ENCODE measurements at regions not wholly inside any gene's neighbourhood (a gene's known extent, or its start where the extent isn't known, plus 50 kb on each side); places are given as distances from the start of the nearest gene placed in this dataset.

DNA sequence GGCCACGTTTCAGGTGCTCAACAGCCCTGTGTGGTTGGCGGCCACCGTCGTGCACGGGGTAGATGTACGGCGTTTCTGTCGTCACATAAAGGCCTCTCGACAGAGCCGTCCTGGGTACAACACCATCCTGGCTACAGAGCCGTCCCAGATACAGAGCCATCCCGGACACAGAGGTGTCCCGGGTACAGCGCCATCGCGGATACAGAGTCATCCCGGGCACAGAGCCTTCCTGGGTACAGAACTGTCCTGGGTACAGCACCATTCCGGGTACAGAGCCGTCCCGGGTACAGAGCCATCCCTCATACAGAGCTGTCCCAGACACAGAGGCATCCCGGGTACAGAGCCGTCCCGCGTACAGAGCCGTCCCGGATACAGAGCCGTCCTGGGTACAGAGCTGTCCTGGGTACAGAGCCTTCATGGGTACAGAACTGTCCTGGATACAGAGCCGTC lies 222.7 kb upstream of the SOX1 start:
- Histone ChIP-seq H3K9me3 (ENCODE audit: insufficient read depth, low read depth, low read length) (peaks cover 3% of the 10 kb centered on the region; the same call in 1 of the 2 replicates), H3K4me3 (ENCODE audit: low read length) (no peak overlapping the region), H3K4me1 (ENCODE audit: insufficient read depth, low read length) (peaks cover 22% of the 10 kb centered on the region), H3K9ac (ENCODE audit: low read depth, low read length) (no peak overlapping the region), H3K27me3 (ENCODE audit: insufficient read depth, low read length) (no peaks in the 10 kb centered on the region), H3K27ac (ENCODE audit: low read depth, low read length) (no peak overlapping the region), H3K36me3 (ENCODE audit: insufficient read depth, low read length) (no peaks in the 10 kb centered on the region)
- 97% methylated on average over 28 of the region's 28 CpGs for WGBS

DNA sequence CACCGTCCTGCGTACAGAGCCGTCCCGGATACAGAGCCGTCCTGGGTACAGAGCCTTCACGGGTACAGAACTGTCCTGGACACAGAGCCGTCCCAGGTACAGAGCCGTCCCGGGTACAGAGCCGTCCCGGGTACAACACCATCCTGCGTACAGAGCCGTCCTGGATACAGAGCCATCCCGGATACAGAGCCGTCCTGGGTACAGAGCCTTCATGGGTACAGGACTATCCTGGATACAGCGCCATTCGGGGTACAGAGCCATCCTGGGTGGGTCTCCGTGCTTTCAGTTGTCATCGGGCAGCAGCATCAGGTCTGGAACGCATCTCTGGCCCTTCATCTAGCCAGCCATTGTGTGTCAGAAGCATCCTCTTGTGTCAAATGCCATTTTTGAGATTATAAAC lies 222.3 kb upstream of the SOX1 start:
- Histone ChIP-seq H3K27me3 (ENCODE audit: insufficient read depth, low read length) (no peaks in the 10 kb centered on the region), H3K27ac (ENCODE audit: low read depth, low read length) (no peak overlapping the region), H3K9me3 (ENCODE audit: insufficient read depth, low read depth, low read length) (peaks cover 3% of the 10 kb centered on the region; the same call in 1 of the 2 replicates), H3K36me3 (ENCODE audit: insufficient read depth, low read length) (no peaks in the 10 kb centered on the region), H3K4me1 (ENCODE audit: insufficient read depth, low read length) (peaks cover 22% of the 10 kb centered on the region), H3K4me3 (ENCODE audit: low read length) (no peak overlapping the region), H3K9ac (ENCODE audit: low read depth, low read length) (no peak overlapping the region)
- WGBS: 95% methylated on average over 20 of the region's 20 CpGs

DNA sequence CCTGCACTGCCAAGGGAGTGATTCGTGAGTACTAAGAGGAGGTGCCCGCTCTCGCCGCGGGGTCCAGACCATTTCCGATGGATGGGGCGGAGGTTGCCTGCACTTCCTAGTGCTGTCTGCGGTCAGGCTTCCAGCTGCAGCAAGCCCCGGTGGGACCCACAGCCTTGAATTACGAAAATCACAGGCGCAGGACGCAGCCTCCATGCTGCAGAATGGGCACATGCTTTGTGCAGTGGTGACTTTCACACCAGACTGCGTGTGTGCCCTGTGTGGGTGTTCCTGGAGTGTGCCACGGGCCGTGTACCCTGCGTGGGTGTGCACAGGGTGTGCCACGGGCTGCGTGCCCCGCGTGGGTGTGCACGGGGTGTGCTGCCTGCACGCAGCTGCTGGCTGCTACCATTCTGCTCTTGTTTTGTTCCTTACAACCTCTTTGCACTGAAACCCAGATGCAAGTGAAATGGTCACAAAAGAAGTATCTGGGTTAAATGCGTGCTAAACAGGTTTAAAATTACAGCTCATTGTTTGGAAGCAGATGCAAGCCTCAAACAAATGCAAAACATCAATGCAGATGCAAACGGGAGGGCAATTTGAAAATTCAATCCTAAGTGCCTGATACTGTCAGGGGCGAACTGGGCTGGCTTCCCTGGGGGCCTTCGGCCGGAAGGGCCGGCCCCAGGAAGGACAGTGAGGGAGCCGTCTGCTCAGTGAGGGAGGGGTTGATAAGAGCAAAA lies 221.2 kb upstream of the SOX1 start:
- H3K9ac ChIP-seq (ENCODE audit: low read depth, low read length): peak overlapping the region; percentile 42; the same call in 1 of the 2 replicates
- H3K36me3 ChIP-seq (ENCODE audit: insufficient read depth, low read length): no peaks in the 10 kb centered on the region
- peak overlapping the region; percentile 31 for H3K4me3 ChIP-seq (ENCODE audit: low read length)
- peaks cover 27% of the 10 kb centered on the region for H3K4me1 ChIP-seq (ENCODE audit: insufficient read depth, low read length)
- peak overlapping the region; percentile 91 for H3K27ac ChIP-seq (ENCODE audit: low read depth, low read length)
- WGBS: 24% methylated on average over 29 of the region's 29 CpGs
- H3K27me3 ChIP-seq (ENCODE audit: insufficient read depth, low read length): no peaks in the 10 kb centered on the region
- H3K9me3 ChIP-seq (ENCODE audit: insufficient read depth, low read depth, low read length): peaks cover 3% of the 10 kb centered on the region; the same call in 1 of the 2 replicates

DNA sequence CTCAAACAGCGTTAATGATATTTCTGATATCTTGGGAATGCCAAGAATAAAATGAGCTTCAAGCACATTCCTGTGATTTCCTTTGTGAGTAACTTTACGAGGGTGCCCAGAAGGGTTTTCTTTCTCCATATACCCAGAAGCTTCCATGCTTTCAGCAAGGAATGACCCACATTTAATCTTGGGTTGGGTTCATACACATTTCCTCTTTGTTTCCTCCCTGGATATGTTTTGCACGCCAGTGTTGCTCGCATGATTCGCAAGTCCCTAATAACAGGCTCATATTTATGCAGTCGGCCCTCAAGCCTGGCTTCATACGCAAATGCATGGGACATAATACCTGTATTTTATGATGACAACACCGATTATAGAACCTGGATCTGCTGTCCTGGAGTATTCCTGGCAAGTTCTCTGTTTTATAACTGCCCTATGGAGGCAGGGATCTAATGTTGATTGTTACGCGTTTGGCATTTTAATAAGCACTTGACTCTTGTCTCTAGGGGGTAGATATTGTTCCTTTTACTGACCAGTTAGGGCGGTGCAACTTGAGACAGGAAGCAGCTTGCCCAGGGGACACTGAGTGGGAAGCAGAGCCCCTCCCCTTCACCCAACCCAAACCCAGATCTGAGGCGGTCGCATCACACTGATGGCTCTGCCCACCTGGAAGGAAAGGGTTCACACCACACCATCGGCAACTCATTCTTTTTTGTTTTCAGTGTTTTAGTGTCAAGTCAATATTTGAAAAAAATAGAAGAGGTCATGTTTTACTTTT lies 220.4 kb upstream of the SOX1 start:
- peak overlapping the region; percentile 5; the same call in 1 of the 2 replicates for H3K9ac ChIP-seq (ENCODE audit: low read depth, low read length)
- H3K4me3 ChIP-seq (ENCODE audit: low read length): peak overlapping the region; percentile 31
- H3K27me3 ChIP-seq (ENCODE audit: insufficient read depth, low read length): no peaks in the 10 kb centered on the region
- peaks cover 3% of the 10 kb centered on the region; the same call in 1 of the 2 replicates for H3K9me3 ChIP-seq (ENCODE audit: insufficient read depth, low read depth, low read length)
- H3K4me1 ChIP-seq (ENCODE audit: insufficient read depth, low read length): peaks cover 31% of the 10 kb centered on the region
- WGBS: 31% methylated on average over 12 of the region's 14 CpGs
- H3K27ac ChIP-seq (ENCODE audit: low read depth, low read length): peak overlapping the region; percentile 91; the same call in 1 of the 2 replicates
- H3K36me3 ChIP-seq (ENCODE audit: insufficient read depth, low read length): no peaks in the 10 kb centered on the region

DNA sequence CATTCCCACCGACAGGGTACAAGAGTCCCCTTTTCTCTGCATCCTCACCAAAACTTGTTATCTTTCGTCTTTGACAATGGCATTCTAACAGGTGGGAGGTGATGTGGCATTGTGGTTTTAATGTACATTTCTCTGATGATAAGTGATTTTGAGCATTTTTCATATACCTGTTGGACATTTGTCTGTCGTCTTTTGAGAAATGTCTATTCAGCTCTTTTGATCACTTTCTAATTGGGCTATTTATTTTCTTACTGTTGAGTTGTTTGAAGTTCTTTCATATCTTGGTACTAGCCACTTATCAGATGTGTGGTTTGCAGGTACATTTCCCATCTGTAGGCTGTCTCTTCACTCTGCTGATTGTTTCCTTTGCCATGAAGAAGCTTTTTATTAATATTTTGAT lies 219.0 kb upstream of the SOX1 start:
- Histone ChIP-seq H3K9me3 (ENCODE audit: insufficient read depth, low read depth, low read length) (peaks cover 3% of the 10 kb centered on the region; the same call in 1 of the 2 replicates), H3K4me3 (ENCODE audit: low read length) (no peak overlapping the region), H3K27ac (ENCODE audit: low read depth, low read length) (no peak overlapping the region), H3K27me3 (ENCODE audit: insufficient read depth, low read length) (no peaks in the 10 kb centered on the region), H3K4me1 (ENCODE audit: insufficient read depth, low read length) (peaks cover 31% of the 10 kb centered on the region), H3K9ac (ENCODE audit: low read depth, low read length) (no peak overlapping the region), H3K36me3 (ENCODE audit: insufficient read depth, low read length) (no peaks in the 10 kb centered on the region)
- 97% methylated on average over 3 of the region's 3 CpGs for WGBS

DNA sequence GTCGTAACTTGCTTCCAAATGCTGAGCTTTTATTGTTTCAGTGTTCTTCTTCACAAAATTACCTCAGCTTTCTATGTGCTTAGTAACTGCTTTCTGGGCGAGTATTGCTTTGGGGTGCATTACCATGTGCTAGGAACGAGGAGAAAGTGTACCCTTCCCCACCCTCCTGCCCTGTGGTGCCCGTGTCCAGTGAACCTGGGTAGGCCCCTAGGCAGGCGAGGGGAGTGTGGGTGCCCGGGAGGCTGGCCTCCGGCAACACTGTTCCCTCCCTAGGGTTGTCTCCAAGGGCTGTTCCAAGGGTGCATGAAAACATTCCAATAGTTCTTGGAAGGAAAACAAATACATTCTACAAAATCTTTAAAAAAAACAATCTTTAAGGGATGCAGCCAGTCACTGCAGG lies 216.5 kb upstream of the SOX1 start:
- Histone ChIP-seq H3K36me3 (ENCODE audit: insufficient read depth, low read length) (no peaks in the 10 kb centered on the region), H3K4me3 (ENCODE audit: low read length) (no peak overlapping the region), H3K27ac (ENCODE audit: low read depth, low read length) (no peak overlapping the region), H3K9ac (ENCODE audit: low read depth, low read length) (no peak overlapping the region), H3K9me3 (ENCODE audit: insufficient read depth, low read depth, low read length) (peaks cover 3% of the 10 kb centered on the region; the same call in 1 of the 2 replicates), H3K27me3 (ENCODE audit: insufficient read depth, low read length) (no peaks in the 10 kb centered on the region), H3K4me1 (ENCODE audit: insufficient read depth, low read length) (peaks cover 26% of the 10 kb centered on the region)
- WGBS: 86% methylated on average over 7 of the region's 7 CpGs

DNA sequence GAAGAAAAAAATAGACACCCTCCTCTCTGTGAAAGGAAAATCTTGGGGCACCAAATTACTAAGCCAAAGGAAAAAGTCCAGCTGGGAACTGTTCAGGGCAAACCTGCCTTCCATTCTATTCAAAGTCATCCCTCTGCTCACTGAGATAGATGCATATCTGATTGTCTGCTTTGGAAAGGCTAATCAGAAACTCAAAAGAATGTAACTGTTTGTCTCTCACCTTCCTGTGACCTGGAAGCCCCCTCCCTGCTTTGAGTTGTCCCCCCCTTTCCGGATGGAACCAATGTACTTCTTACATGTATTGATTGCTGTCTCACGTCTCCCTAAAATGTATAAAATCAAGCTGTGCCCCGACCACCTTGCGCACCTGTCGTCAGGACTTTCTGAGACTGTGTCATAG lies 216.0 kb upstream of the SOX1 start:
- Histone ChIP-seq H3K9me3 (ENCODE audit: insufficient read depth, low read depth, low read length) (peaks cover 3% of the 10 kb centered on the region; the same call in 1 of the 2 replicates), H3K4me1 (ENCODE audit: insufficient read depth, low read length) (peaks cover 21% of the 10 kb centered on the region), H3K9ac (ENCODE audit: low read depth, low read length) (no peak overlapping the region), H3K27me3 (ENCODE audit: insufficient read depth, low read length) (no peaks in the 10 kb centered on the region), H3K27ac (ENCODE audit: low read depth, low read length) (no peak overlapping the region), H3K36me3 (ENCODE audit: insufficient read depth, low read length) (no peaks in the 10 kb centered on the region), H3K4me3 (ENCODE audit: low read length) (no peak overlapping the region)
- WGBS: 74% methylated on average over 5 of the region's 5 CpGs

DNA sequence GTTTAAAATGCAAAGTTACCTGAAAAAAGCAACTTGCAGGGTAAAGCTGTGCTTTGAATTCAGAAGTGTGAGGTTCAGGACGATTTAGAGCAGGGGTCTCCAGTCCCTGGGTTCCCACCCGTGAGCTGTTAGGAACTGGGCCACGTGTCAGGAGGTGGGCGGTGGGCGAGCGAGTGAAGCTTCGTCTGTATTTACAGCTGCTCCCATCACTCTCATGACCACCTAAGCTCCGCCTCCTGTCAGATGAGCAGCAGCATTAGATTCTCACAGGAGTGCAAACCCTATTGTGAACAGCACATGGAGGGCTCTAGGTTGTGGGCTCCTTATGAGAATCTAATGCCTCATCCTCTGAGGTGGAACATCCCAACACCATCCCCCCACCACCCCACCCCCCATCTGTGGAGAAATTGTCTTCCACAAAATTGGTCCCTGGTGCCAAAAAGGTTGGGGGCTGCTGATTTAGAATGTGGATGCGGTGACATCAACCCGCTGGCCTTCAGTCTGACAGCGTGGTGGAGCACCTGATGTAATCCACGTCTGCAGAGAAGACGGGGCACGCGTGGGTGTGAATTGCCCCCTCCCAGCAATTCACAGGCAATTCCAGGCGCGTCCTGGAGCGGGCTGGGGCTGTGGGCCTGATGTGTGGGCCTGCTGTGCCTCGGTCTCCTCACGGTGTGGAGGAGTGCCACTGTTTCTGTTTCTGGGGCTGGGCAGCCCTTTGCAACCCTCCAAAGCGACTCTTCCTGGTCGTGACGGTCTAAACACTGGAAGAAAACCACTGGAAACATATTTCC lies 214.0 kb upstream of the SOX1 start:
- Histone ChIP-seq H3K9me3 (ENCODE audit: insufficient read depth, low read depth, low read length) (peaks cover 3% of the 10 kb centered on the region; the same call in 1 of the 2 replicates), H3K4me3 (ENCODE audit: low read length) (no peak overlapping the region), H3K36me3 (ENCODE audit: insufficient read depth, low read length) (no peaks in the 10 kb centered on the region), H3K27me3 (ENCODE audit: insufficient read depth, low read length) (no peaks in the 10 kb centered on the region), H3K4me1 (ENCODE audit: insufficient read depth, low read length) (peaks cover 9% of the 10 kb centered on the region; the same call in 1 of the 2 replicates), H3K27ac (ENCODE audit: low read depth, low read length) (no peak overlapping the region), H3K9ac (ENCODE audit: low read depth, low read length) (no peak overlapping the region)
- 90% methylated on average over 23 of the region's 23 CpGs for WGBS

DNA sequence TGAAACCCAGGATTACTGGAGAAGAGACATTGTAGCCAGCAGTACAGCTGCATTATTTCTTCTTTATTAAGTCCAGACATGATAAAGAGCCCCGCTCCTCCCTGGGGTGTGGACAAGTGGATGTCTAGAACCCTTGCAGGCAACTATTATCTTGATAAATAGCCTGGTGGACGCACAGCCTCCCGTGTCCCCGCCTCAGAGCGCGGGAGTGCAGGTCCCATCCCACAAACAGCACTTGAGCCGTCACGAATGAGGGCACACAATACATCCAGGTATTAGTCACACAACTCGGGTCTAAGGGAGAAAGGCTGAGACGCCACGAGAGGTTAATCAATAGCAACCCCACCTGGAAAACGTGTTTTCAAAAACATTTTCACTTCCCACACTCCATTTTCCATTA lies 213.2 kb upstream of the SOX1 start:
- no peak overlapping the region for H3K4me3 ChIP-seq (ENCODE audit: low read length)
- peaks cover 9% of the 10 kb centered on the region; the same call in 1 of the 2 replicates for H3K4me1 ChIP-seq (ENCODE audit: insufficient read depth, low read length)
- H3K27me3 ChIP-seq (ENCODE audit: insufficient read depth, low read length): no peaks in the 10 kb centered on the region
- H3K9me3 ChIP-seq (ENCODE audit: insufficient read depth, low read depth, low read length): no peaks in the 10 kb centered on the region
- H3K27ac ChIP-seq (ENCODE audit: low read depth, low read length): no peak overlapping the region
- no peak overlapping the region for H3K9ac ChIP-seq (ENCODE audit: low read depth, low read length)
- 72% methylated on average over 11 of the region's 12 CpGs for WGBS
- no peaks in the 10 kb centered on the region for H3K36me3 ChIP-seq (ENCODE audit: insufficient read depth, low read length)

DNA sequence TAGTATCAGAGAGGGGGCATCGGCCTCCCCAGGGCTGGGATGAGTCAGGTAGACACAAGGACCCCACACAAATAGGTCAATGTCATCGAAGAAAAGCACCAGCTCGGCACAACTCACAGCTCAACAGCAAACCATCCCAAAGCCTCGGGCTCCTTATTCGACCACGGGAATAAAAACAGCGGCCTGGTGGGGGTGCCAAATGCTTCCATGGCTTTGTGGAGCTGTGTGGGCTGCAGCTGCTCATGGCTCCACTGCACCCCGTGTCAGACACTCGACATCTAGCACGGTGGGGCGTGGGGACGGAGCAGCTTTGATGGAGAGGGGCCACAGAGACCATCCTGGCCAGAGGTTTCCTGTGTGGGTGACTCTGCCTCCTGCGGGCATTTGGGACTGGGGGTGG lies 212.5 kb upstream of the SOX1 start:
- WGBS: 78% methylated on average over 13 of the region's 13 CpGs
- Histone ChIP-seq H3K9me3 (ENCODE audit: insufficient read depth, low read depth, low read length) (no peaks in the 10 kb centered on the region), H3K27me3 (ENCODE audit: insufficient read depth, low read length) (no peaks in the 10 kb centered on the region), H3K4me3 (ENCODE audit: low read length) (no peak overlapping the region), H3K4me1 (ENCODE audit: insufficient read depth, low read length) (peaks cover 12% of the 10 kb centered on the region; the same call in 1 of the 2 replicates), H3K36me3 (ENCODE audit: insufficient read depth, low read length) (no peaks in the 10 kb centered on the region), H3K9ac (ENCODE audit: low read depth, low read length) (no peak overlapping the region), H3K27ac (ENCODE audit: low read depth, low read length) (no peak overlapping the region)

All from HUES64 (cell line).